ENCODE measurements at regions not wholly inside any gene's neighbourhood (a gene's known extent, or its start where the extent isn't known, plus 50 kb on each side); places are given as distances from the start of the nearest gene placed in this dataset.

DNA sequence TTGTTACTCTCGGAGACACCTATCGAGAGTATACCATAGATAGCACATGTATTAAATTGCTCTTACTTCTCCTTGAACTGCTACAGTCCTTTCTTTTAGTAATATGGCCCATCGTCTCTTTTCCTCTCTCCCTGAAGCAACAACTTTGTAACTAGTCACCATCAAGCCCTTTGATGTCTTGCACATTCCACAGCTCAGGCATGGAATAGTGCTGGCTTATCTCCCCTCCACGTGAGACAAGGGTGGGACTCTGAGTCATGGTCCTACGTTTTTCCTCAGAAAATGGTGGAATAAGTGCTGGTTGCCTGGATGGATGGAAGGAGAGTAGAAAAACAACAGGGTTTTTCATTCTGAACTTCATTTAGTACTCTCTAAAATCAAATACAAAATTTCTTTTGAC lies 163.3 kb upstream of the MBNL1 start (continued):
- TF ChIP-seq RELA (CRISPR knock-in tag; IDR thresholded peaks at IDR 0.05; ENCODE audit: borderline replicate concordance): no peak
- no peak for TF ChIP-seq NR1H2 (CRISPR knock-in tag; IDR thresholded peaks at IDR 0.05)
- no peak for TF ChIP-seq ELF4 (CRISPR knock-in tag; IDR thresholded peaks at IDR 0.05; ENCODE audit: low read depth)
- TF ChIP-seq GABPB1 (CRISPR knock-in tag; IDR thresholded peaks at IDR 0.05): no peak
- TF ChIP-seq SMAD3 (CRISPR knock-in tag; IDR thresholded peaks at IDR 0.05; ENCODE audit: borderline replicate concordance): no peak

DNA sequence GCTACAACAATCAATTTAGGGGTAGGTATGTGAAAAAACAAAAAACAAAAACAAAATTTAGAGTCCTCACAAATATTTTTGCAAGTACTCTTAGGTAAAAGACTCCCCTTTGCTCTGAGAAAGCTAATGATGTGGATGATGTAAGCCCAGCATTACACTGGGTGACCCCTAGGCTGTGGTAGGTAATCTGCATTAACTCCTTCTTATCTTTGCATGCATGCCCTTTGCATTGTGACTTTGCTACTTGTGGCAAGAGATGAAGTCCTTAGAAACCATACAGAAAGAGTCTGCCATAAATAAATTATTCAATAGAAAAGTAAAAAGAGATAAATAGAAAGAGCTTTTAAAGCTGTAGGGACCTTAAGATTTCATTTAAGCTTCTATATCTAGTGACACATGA lies 159.7 kb upstream of the MBNL1 start:
- no peaks in the 10 kb centered on the region for H3K36me3 Mint-ChIP-seq
- 0 out of 2 replicates have a peak, but pooled peaks cover 4% of the 10 kb centered on the region for H3K4me1 Mint-ChIP-seq
- TF ChIP-seq, protein P1, sequence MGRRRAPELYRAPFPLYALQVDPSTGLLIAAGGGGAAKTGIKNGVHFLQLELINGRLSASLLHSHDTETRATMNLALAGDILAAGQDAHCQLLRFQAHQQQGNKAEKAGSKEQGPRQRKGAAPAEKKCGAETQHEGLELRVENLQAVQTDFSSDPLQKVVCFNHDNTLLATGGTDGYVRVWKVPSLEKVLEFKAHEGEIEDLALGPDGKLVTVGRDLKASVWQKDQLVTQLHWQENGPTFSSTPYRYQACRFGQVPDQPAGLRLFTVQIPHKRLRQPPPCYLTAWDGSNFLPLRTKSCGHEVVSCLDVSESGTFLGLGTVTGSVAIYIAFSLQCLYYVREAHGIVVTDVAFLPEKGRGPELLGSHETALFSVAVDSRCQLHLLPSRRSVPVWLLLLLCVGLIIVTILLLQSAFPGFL (CRISPR knock-in tag; IDR thresholded peaks at IDR 0.05; ENCODE audit: borderline replicate concordance): no peak
- TF ChIP-seq, protein P2, sequence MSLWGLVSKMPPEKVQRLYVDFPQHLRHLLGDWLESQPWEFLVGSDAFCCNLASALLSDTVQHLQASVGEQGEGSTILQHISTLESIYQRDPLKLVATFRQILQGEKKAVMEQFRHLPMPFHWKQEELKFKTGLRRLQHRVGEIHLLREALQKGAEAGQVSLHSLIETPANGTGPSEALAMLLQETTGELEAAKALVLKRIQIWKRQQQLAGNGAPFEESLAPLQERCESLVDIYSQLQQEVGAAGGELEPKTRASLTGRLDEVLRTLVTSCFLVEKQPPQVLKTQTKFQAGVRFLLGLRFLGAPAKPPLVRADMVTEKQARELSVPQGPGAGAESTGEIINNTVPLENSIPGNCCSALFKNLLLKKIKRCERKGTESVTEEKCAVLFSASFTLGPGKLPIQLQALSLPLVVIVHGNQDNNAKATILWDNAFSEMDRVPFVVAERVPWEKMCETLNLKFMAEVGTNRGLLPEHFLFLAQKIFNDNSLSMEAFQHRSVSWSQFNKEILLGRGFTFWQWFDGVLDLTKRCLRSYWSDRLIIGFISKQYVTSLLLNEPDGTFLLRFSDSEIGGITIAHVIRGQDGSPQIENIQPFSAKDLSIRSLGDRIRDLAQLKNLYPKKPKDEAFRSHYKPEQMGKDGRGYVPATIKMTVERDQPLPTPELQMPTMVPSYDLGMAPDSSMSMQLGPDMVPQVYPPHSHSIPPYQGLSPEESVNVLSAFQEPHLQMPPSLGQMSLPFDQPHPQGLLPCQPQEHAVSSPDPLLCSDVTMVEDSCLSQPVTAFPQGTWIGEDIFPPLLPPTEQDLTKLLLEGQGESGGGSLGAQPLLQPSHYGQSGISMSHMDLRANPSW (CRISPR knock-in tag; conservative IDR thresholded peaks at IDR 0.05; ENCODE audit: low read depth): no peak
- no peak for TF ChIP-seq ZBTB21 (CRISPR knock-in tag; IDR thresholded peaks at IDR 0.05; ENCODE audit: borderline replicate concordance)
- TF ChIP-seq ZNF138 (CRISPR knock-in tag; conservative IDR thresholded peaks at IDR 0.05): no peak
- TF ChIP-seq, protein P3, sequence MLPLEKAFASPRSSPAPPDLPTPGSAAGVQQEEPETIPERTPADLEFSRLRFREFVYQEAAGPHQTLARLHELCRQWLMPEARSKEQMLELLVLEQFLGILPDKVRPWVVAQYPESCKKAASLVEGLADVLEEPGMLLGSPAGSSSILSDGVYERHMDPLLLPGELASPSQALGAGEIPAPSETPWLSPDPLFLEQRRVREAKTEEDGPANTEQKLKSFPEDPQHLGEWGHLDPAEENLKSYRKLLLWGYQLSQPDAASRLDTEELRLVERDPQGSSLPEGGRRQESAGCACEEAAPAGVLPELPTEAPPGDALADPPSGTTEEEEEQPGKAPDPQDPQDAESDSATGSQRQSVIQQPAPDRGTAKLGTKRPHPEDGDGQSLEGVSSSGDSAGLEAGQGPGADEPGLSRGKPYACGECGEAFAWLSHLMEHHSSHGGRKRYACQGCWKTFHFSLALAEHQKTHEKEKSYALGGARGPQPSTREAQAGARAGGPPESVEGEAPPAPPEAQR (CRISPR knock-in tag; IDR thresholded peaks at IDR 0.05): no peak
- ATAC-seq: peak; percentile 91
- no peaks in the 10 kb centered on the region for H3K9me3 Mint-ChIP-seq
- DNase-seq (ENCODE audit: low spot score): no peak
- no peak overlapping the region for H3K4me3 Mint-ChIP-seq
- POLR2A ChIA-PET: no interaction called here
- H3K27ac Mint-ChIP-seq: no peak overlapping the region
- no peaks in the 10 kb centered on the region for H3K27me3 Mint-ChIP-seq (ENCODE audit: low read depth)
- CTCF ChIA-PET: interaction anchor here (0.5 kb wide), 1 partner anchor 11 kb away, joined by 3 read pairs; no protein-coding TSS in a partner anchor

DNA sequence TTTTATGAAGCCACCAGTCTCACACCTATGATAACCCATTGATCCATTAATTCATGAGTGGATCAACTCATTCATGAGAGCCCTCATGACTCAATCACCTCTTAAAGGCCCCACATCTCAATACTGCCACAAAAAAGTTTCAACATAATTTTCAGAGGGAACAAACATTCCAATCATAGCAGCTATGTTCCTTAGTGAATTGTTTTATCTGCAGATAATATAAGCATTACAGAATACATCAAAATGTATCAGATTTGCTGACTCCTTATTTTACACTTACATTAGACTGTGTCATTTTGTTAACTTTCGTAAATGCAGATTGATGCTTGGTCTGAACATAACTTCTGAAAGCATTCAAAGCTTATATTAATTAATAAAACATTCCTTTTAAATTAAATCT lies 155.3 kb upstream of the MBNL1 start:
- Mint-ChIP-seq H3K27ac (no peak overlapping the region), H3K4me3 (no peak overlapping the region), H3K27me3 (ENCODE audit: low read depth) (no peaks in the 10 kb centered on the region), H3K9me3 (peaks cover 9% of the 10 kb centered on the region; the same call in 1 of the 2 replicates), H3K36me3 (no peaks in the 10 kb centered on the region), H3K4me1 (0 out of 2 replicates have a peak, but pooled peaks cover 4% of the 10 kb centered on the region)
- no peak for TF ChIP-seq ETV6 (CRISPR knock-in tag; IDR thresholded peaks at IDR 0.05)
- TF ChIP-seq TEAD1 (CRISPR knock-in tag; IDR thresholded peaks at IDR 0.05): no peak
- TF ChIP-seq FOXJ3 (CRISPR knock-in tag; IDR thresholded peaks at IDR 0.05; ENCODE audit: borderline replicate concordance): no peak
- no peak for TF ChIP-seq ZNF219 (CRISPR knock-in tag; IDR thresholded peaks at IDR 0.05; ENCODE audit: borderline replicate concordance)
- TF ChIP-seq ZNF396 (CRISPR knock-in tag; IDR thresholded peaks at IDR 0.05; ENCODE audit: borderline replicate concordance): no peak
- TF ChIP-seq ZNF263 (CRISPR knock-in tag; IDR thresholded peaks at IDR 0.05; ENCODE audit: low read depth): no peak
- TF ChIP-seq GTF2I (CRISPR knock-in tag; conservative IDR thresholded peaks at IDR 0.05): no peak
- TF ChIP-seq MXD4 (CRISPR knock-in tag; IDR thresholded peaks at IDR 0.05; ENCODE audit: borderline replicate concordance): no peak
- TF ChIP-seq NR3C1 (CRISPR knock-in tag; conservative IDR thresholded peaks at IDR 0.05; ENCODE audit: low read depth): no peak
- TF ChIP-seq TEAD4 (CRISPR knock-in tag; IDR thresholded peaks at IDR 0.05): no peak
- TF ChIP-seq ZNF317 (CRISPR knock-in tag; IDR thresholded peaks at IDR 0.05; ENCODE audit: borderline replicate concordance, low read depth): no peak
- TF ChIP-seq, protein P4, sequence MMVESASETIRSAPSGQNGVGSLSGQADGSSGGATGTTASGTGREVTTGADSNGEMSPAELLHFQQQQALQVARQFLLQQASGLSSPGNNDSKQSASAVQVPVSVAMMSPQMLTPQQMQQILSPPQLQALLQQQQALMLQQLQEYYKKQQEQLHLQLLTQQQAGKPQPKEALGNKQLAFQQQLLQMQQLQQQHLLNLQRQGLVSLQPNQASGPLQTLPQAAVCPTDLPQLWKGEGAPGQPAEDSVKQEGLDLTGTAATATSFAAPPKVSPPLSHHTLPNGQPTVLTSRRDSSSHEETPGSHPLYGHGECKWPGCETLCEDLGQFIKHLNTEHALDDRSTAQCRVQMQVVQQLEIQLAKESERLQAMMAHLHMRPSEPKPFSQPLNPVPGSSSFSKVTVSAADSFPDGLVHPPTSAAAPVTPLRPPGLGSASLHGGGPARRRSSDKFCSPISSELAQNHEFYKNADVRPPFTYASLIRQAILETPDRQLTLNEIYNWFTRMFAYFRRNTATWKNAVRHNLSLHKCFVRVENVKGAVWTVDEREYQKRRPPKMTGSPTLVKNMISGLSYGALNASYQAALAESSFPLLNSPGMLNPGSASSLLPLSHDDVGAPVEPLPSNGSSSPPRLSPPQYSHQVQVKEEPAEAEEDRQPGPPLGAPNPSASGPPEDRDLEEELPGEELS (CRISPR knock-in tag; IDR thresholded peaks at IDR 0.05): no peak
- TF ChIP-seq, protein P5, sequence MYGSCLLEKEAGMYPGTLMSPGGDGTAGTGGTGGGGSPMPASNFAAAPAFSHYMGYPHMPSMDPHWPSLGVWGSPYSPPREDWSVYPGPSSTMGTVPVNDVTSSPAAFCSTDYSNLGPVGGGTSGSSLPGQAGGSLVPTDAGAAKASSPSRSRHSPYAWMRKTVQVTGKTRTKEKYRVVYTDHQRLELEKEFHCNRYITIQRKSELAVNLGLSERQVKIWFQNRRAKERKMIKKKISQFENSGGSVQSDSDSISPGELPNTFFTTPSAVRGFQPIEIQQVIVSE (CRISPR knock-in tag; IDR thresholded peaks at IDR 0.05; ENCODE audit: borderline replicate concordance): no peak
- TF ChIP-seq, protein P6, sequence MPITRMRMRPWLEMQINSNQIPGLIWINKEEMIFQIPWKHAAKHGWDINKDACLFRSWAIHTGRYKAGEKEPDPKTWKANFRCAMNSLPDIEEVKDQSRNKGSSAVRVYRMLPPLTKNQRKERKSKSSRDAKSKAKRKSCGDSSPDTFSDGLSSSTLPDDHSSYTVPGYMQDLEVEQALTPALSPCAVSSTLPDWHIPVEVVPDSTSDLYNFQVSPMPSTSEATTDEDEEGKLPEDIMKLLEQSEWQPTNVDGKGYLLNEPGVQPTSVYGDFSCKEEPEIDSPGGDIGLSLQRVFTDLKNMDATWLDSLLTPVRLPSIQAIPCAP (CRISPR knock-in tag; IDR thresholded peaks at IDR 0.05): no peak
- TF ChIP-seq ELF4 (CRISPR knock-in tag; IDR thresholded peaks at IDR 0.05; ENCODE audit: low read depth): no peak
- DNase-seq (ENCODE audit: low spot score) (no peak), ATAC-seq (no peak)
- ChIA-PET POLR2A (no interaction called here), CTCF (no interaction called here)
